Limb (tissue), 2 donors: ENCODE measurements at regions not wholly inside any gene's neighbourhood (a gene's known extent, or its start where the extent isn't known, plus 50 kb on each side); places are given as distances from the start of the nearest gene placed in this dataset.
"Not testable (repeated sequence)": the region's sequence is repeated elsewhere in the genome, so short reads cannot be mapped to it uniquely, and the experiment has no call there.

Source experiments
- DNase-seq, 2 donors: peaks; one replicate each; pipeline ENCODE4 v3.0.0-alpha.2; 2016; ENCODE audit errors: extremely low spot score in 2 of 2

DNA sequence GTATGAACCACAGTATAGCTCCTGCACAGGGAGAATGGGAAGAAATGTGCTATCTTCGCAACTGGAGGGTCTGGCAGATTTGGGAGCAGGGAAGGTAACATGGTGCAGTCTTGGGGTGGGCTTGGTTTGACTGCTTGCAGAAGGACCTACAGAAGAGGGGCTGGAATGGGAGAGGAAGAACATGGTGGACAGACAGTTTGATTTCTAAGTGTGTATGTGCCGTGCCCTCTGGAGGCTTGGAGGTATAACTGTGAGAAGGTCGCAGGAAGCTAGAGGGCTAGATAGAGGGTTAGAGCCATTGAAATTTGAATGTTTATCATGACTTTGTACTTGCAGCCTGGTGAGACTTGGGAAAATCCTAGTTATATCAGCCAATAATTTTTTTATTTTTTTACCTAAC, 169.2 kb downstream of the SQOR start:
- DNase-seq: no peak

- DNase-seq: no peak
Measured at GRCh38 chr15:45810201-45810600, 175.4 kb downstream of the SQOR start.

GRCh38 chr15:45812200-45812599, 177.4 kb downstream of the SQOR start:
- no peak for DNase-seq

GRCh38 chr15:45817578-45817977, 182.7 kb downstream of the SQOR start:
- not testable (repeated sequence) for DNase-seq

- DNase-seq: no peak
Measured at GRCh38 chr15:45821390-45821789, 186.6 kb downstream of the SQOR start.

DNA sequence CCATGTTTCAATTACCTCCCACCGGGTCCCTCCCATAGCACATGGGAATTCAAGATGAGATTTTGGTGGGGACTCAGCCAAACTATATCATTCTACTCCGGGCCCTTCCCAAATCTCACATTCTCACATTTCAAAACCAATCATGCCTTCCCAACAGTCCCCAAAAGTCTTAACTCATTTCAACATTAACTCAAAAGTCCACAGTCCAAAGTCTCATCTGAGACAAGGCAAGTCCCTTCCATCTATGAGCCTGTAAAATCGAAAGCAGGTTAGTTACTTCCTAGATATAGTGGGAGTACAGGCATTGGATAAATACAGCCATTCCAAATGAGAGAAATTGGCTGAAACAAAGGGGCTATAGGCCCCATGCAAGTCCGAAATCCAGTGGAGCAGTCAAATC, 188.1 kb downstream of the SQOR start:
- DNase-seq: not testable (repeated sequence)

GRCh38 chr15:45827275-45827674, 192.4 kb downstream of the SQOR start:
- DNase-seq: no peak

DNA sequence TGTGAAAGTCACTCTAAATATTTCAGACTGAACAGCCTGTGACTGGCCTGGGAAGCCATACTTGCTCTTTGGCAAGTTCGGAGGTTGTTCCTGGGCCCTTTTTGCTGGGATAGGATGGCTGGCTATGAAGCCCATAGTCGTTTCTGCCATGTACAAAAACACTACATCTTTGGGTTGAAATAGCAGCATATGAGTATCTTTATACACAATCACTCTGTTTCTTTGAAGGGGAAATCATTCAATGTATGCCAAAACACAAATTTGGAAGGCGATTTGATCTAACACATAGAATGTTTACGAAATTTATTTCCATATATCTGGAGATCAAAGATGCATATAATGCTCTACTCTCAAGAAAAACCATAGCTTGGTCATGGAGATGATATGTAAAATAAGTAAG, 192.9 kb downstream of the SQOR start:
- no peak for DNase-seq

GRCh38 chr15:45829336-45830153, 194.7 kb downstream of the SQOR start:
- no peak for DNase-seq

DNA sequence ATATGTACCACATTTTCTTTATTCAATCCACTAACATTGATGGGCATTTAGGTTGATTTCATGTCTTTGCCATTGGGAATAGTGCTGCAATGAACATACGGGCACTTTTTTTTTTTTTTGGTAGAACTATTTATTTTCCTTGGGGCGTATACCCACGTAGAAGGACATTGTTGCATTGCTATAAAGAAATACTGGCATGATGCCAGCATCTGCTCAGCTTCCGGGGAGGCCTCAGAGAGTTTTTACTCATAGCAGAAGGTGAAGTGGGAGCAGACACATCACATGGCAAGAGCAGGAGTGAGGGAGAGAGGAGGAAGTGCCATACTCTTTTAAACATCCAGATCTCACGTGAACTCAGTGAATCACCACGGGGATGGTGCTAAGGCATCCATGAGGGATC, 197.0 kb downstream of the SQOR start:
- no peak for DNase-seq

GRCh38 chr15:45834622-45835021, 199.8 kb downstream of the SQOR start:
- DNase-seq: no peak

DNA sequence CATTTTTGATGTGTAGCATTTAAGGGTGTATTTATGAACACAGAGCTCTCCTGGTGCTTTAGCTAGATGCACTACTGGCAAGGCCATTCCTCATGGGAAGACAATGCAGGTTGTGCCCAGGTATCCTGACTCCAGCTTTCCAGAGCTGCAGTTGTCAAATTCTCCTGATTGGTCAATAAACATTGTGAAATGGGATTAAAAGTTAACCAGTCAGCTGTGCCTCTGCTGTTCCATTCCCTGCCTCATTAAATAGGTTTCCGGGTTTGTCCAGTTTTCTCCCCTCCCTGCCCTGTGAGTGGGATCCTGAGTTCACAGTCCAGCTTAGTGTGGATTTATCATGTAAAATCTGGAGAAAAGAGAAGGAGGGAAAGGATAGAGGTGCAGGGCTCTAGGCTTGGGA, 207.3 kb downstream of the SQOR start:
- DNase-seq: no peak

GRCh38 chr15:45847645-45848044, 212.8 kb downstream of the SQOR start:
- no peak for DNase-seq

DNA sequence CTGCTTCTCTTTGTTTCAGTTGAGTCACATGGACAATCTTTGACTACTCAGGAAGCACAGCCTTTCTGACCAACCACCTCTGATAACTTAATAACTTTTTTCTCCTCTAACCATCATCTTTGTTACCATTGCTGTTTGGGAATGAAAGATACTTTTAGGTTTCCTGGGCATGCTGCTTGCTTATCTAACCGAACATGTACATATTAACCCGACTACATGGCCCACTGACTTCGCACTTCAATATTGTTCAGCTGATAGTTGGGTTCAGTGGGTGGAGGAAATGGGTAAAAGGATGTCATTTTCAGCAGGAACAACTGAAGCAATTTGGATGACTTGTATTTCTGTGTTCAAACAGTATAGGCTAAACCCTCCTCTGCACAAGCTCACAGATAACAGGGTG, 214.3 kb downstream of the SQOR start:
- no peak for DNase-seq

- DNase-seq: no peak
Measured at GRCh38 chr15:45854455-45855202, 219.8 kb downstream of the SQOR start.

DNA sequence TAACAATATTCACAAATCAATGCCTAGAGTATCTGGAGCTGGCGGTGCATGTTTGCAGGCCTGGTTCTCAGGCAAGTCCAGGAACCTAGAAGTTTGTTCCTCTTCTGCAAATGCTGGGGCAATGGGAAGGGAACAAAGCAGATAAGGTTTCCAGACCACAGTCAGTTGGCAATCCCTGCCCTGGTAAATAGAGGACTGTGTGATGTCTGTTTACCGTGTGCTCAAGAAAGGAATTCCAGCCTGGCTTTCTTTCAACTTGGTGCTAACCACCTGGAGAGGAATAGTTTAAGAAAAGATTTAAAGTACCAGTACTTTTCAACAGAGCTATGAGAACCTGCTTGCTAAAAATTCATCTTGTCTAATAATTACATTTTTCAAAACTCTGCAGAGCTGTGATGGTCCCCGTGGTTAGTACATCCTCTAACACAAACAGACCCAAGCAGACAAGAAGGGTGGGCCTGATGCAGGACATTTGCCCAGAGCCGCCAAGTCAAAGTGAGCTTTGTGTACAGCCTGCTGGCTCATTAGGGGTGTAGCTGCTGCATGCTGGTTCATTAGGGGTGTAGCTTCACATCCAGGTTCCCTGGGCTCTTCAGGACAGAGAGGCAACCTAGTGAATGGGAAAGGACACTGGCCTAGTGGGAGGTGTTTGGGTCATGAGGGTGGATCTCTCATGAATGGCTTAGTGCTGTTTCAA, 220.5 kb downstream of the SQOR start:
- DNase-seq: no peak

DNA sequence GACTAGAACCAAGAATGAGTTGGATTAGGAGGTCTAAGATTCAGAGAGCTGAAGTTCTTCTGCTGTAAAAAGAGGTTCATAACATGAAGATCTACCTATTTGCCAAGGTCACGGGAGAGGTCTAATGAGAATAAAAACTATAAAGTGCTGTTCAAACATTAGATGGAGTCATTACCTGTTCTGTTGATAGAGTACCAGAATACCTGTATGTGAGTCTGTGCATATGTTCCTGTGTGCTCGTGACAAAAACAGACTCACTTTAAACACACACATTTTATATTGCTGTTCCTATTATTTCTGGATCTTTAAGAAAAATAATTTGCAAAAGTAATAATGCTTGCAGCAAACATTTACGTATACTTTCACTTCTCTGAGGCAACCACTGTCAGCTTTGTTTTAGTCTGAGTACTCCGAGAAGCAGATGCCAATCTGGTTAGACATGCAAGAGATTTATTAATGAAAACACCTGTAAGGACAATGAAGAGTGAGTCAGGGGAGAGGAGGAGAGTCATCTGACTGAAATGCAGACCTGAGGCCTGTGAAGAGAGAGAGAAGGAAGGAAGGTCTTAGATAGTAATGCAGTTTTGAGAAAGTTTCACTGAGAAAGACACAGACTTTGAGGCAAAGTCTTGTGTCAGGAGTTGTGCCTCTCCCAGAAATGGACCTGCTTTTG, 221.2 kb downstream of the SQOR start:
- no peak for DNase-seq

DNA sequence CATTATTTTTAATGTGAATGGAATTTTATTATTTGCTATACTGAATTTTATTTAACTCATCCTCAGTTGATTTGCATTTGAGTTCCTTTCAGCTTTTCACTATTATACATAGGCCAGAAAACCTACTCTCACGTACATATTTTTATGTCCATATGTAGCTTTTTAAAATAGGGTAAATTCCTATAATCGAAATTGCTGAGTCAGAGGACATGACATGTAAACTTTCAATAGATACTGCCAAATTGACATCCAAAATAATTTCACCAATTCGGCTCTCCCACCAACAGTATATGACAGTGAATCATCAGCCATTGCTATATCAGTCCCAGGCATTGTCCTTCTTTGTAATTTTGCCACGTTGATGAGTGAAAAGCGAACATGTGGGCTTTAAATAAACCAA, 222.5 kb downstream of the SQOR start:
- DNase-seq: no peak

GRCh38 chr15:45858491-45858890, 223.7 kb downstream of the SQOR start:
- no peak for DNase-seq

GRCh38 chr15:45862034-45862433, 227.2 kb downstream of the SQOR start:
- no peak for DNase-seq

- no peak for DNase-seq
Measured at GRCh38 chr15:45863881-45864580, 229.2 kb downstream of the SQOR start.
